Stimulated activated effector memory CD8-positive, alpha-beta T cell treated with anti-CD3 and anti-CD28 coated beads, Interleukin-12 subunit alpha, Interleukin-12 subunit beta, amount 100 ng/mL, for 72 hours (primary cell): ENCODE measurements at regions not wholly inside any gene's neighbourhood (a gene's known extent, or its start where the extent isn't known, plus 50 kb on each side); places are given as distances from the start of the nearest gene placed in this dataset.

ENCODE experiments used
- ATAC-seq: fragments of 150-1000 bp; cut with Tn5 transposase; 2 replicates; pipeline ENCODE4 v1.10.0; 2021
- DNase-seq, 2 donors: peaks; one replicate each; pipeline ENCODE4 v3.0.0; 2021 to 2022; ENCODE audit warnings: low spot score in 2 of 2
- H3K27ac Mint-ChIP-seq: one replicate; pipeline ENCODE4 v1.8.0; 2022; ENCODE audit warnings: mild to moderate bottlenecking, mixed read lengths
- H3K36me3 Mint-ChIP-seq: one replicate; pipeline ENCODE4 v1.8.0; 2022; ENCODE audit warnings: mild to moderate bottlenecking, mixed read lengths
- H3K4me1 Mint-ChIP-seq: one replicate; pipeline ENCODE4 v1.8.0; 2022; ENCODE audit warnings: mixed read lengths
- H3K4me3 Mint-ChIP-seq: one replicate; pipeline ENCODE4 v1.8.0; 2022; ENCODE audit warnings: mild to moderate bottlenecking, mixed read lengths
- H3K9me3 Mint-ChIP-seq: one replicate; pipeline ENCODE4 v1.8.0; 2022; ENCODE audit warnings: mixed read lengths

DNA sequence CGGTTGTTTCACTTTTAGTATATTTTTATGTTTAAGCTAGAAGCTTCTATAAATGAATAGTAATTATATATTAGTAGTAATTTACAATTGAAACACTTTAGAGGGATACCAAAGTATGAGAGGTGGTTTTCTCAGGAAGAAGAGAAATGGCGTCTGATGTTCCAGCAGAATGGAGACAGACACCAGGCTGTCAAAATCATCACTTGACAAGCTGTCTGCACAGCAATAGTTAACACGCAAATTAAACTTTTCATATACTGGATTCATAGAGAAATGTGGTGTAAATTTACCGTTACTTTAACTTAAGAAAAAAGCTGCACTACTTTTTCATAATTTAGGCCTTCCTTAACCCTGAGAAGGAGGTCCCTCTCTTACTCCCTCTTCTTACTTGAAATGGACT, 82.6 kb downstream of the FAM217A start:
- Mint-ChIP-seq H3K9me3 (no peaks in the 10 kb centered on the region), H3K27ac (no peak overlapping the region), H3K36me3 (no peaks in the 10 kb centered on the region), H3K4me1 (peaks cover 8% of the 10 kb centered on the region), H3K4me3 (no peak overlapping the region)
- ATAC-seq (no peak), DNase-seq (no peak)

DNA sequence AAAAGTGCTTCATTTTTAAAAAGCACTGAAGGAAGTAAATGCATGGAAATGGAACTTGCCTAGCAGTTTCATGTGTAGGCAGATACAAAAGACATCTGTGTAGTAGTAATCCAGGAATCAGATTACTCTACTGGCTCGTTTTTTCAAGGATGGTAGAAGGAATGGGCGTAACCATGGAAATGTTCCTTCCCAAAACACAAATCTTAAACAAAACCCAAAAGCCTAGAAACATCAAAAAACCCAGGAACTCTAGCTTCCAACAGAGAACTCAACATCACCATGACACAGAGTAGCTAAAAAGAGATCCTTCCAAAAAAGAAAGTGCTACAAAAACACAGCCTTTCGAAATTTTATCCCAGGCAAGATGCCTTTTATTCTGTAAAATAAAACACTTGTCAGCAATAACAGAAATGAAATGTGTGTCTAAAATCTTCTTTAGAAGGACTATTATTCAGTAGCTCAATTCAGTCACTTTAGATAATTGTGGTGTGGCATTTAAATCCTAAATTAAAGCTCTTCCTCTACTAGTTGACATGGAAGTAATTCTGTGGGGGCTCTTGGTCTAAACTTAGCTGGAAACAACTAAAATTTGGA, 81.7 kb downstream of the FAM217A start:
- no peak for DNase-seq
- Mint-ChIP-seq H3K4me3 (no peak overlapping the region), H3K27ac (no peak overlapping the region), H3K36me3 (no peaks in the 10 kb centered on the region), H3K9me3 (no peaks in the 10 kb centered on the region), H3K4me1 (peaks cover 6% of the 10 kb centered on the region)
- ATAC-seq = no peak

DNA sequence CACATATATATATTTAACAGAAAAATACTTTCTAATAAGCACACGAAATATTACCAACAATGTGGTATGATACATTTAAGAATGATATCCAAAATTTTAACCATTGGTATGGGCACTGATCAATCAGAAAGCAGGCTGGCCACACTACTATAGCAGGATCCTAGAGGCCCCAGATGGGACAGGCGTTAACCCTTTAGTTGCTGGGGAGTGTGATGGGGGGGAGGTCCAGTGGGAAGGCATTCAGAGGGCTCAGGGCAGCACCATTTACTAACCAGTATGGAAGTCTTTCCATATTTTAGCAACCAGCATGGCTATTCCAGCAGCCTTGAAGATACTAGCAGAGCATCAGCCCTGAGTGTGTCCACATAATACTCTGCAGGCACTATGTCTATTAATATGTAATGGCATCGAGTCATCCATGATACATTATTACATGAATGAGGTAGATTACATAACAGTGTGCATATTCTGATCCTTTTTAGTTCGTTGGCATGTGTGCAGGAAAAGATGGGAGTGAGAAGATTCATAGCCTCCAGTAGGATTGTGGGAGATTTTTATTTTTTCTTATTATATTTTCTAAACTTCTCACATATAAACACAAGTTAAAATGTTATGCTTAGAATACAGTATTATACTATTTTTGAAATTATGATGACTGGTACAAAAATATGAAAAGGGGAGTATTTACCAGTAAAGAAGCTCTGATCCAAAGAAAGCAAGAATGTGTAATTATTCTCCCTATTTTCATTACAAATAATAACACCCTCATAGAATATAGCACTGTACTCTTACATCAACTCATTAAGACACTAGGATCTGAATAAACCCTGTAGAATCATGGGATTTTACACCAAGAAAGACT, 78.9 kb downstream of the FAM217A start:
- peaks cover 6% of the 10 kb centered on the region for H3K36me3 Mint-ChIP-seq
- no peak for DNase-seq
- ATAC-seq = no peak
- H3K4me3 Mint-ChIP-seq = no peak overlapping the region
- H3K4me1 Mint-ChIP-seq = peaks cover 12% of the 10 kb centered on the region
- no peak overlapping the region for H3K27ac Mint-ChIP-seq
- no peaks in the 10 kb centered on the region for H3K9me3 Mint-ChIP-seq

DNA sequence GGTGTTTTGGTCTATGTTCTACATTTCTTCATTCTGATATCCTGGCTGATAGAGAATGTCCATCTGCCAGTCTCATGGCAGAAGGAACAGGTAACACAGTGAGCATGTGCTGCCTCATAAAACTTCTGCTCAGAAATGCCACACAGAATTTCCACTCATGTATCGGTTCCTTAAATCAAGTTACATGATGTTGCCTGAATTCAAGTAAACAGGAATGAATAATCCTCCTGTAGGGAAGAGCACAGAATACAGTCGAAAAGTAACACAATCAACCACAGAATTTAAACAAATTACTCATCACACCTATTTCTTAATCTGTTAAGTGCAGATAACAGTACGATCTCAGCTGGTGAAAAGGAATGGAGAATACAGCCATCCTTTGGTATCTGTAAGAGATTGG, 74.7 kb downstream of the FAM217A start:
- no peaks in the 10 kb centered on the region for H3K9me3 Mint-ChIP-seq
- no peak for DNase-seq
- no peak overlapping the region for H3K4me3 Mint-ChIP-seq
- peaks cover 6% of the 10 kb centered on the region for H3K4me1 Mint-ChIP-seq
- H3K27ac Mint-ChIP-seq = peak overlapping the region; percentile 54
- ATAC-seq = peak; percentile 54
- H3K36me3 Mint-ChIP-seq = peaks cover 6% of the 10 kb centered on the region

DNA sequence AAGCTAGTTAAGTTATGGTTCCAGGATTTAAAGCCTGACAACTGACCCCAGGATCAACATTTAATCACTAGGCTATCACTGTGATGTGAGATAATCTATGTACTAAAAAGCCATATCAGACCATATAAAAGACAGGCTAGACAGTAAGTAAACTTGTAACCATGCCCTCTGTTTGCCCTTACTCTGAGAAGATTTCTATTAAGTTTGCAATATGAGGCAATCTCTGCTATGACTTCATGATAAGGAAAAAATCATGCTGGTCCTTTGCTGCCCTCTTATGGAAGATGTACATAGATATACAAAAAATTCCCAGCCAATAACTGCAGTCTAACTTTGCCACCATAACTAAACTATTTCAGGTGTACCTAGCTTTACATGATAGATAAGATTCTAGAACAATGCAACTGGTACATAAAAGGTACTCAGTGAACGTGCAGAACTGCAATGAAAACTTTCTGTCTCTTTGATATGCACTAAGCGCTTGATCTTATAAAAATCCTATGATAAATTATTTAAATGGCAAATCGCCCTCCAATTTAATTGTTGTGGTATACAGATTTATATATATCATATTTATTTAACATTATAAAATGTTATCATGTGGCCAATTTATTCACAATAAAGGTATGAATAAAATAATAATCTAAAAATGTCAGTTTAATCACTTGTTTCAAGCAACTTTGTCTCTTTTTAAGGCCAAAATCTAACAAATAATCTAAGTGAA, 70.5 kb downstream of the FAM217A start:
- DNase-seq (no peak), ATAC-seq (peak; percentile 52)
- no peak overlapping the region for H3K27ac Mint-ChIP-seq
- no peak overlapping the region for H3K4me3 Mint-ChIP-seq
- H3K4me1 Mint-ChIP-seq = peaks cover 42% of the 10 kb centered on the region
- H3K36me3 Mint-ChIP-seq = peaks cover 13% of the 10 kb centered on the region
- no peaks in the 10 kb centered on the region for H3K9me3 Mint-ChIP-seq

DNA sequence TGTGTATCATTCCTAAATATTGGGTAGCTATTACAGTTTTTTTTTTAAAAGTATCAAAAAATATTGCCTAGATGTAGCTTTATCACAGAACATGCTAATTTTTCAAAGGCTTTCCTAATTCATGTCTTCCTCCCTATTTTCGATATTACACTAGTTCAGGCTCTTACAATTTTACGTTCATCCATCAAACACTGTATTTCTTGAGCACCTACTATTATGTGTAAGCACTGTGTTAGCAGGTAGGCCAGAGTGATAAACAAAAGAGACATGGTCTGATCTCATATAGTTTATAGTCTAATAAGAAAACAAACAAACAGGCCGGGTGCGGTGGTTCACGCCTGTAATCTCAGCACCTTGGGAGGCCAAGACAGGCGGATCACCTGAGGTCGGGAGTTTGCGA, 69.5 kb downstream of the FAM217A start:
- peak overlapping the region; percentile 38 for H3K27ac Mint-ChIP-seq
- ATAC-seq (no peak), DNase-seq (no peak)
- H3K4me1 Mint-ChIP-seq = peaks cover 36% of the 10 kb centered on the region
- H3K36me3 Mint-ChIP-seq = peaks cover 18% of the 10 kb centered on the region
- no peak overlapping the region for H3K4me3 Mint-ChIP-seq
- H3K9me3 Mint-ChIP-seq = no peaks in the 10 kb centered on the region

DNA sequence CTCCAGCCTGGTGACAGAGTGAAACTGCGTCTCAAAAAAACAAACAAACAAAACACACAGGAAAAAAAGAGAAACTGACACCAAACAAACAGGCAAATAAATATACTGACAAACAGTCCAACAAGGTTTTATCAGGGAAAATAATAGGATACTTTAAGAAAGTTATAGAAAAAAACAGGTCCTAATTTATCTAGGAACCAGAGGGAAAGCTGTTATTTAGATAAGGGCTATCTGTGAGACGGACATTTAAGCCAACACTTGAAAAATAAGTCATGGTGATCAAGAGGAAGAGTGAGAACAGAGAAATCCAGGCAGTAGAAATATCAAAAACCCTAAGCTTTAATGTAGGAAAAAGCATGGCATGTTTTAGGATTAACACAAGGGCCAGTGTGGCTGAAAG, 68.9 kb downstream of the FAM217A start:
- no peaks in the 10 kb centered on the region for H3K9me3 Mint-ChIP-seq
- no peak for DNase-seq
- no peak for ATAC-seq
- H3K4me1 Mint-ChIP-seq = peaks cover 40% of the 10 kb centered on the region
- no peak overlapping the region for H3K4me3 Mint-ChIP-seq
- H3K36me3 Mint-ChIP-seq = peaks cover 23% of the 10 kb centered on the region
- H3K27ac Mint-ChIP-seq = peak overlapping the region; percentile 38

DNA sequence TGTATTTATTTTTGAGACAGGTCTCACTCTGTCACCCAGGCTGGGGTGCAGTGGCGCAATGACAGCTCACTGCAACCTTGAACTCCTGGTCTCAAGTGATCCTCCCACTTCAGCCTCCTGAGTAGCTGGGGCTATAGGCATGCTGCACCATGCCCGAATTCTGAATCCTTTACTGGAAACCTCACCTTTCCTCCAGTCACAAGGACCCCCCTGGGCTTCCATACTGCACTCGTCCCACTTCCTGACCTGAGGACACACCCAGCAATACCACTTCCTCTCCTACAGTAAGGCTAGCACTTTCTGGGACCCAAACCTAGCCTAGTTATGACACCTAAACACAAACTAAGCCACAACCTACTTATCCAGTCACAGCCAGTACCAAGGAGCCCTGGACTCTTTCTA, 68.2 kb downstream of the FAM217A start:
- H3K4me3 Mint-ChIP-seq = peak overlapping the region; percentile 49
- peak; percentile 86 for ATAC-seq
- peaks cover 47% of the 10 kb centered on the region for H3K4me1 Mint-ChIP-seq

DNA sequence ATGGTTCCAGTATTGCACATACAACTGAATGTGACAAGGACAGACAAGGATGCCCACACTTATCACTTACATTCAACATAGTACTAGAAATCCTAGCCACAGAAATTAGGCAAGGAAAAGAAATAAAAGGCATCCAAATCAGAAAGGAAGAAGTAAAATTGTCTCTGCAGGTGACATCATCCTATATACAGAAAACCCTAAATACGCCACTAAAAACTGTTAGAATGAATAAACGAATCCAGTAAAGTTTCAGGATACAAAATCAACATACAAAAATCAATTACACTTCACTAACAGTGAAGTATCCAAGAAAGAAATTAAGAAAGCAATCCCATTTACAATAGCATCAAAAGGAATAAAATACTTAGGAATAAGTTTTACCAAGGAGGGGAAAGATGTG, 66.1 kb downstream of the FAM217A start:
- H3K36me3 Mint-ChIP-seq = peaks cover 31% of the 10 kb centered on the region
- ATAC-seq (no peak), DNase-seq (no peak)
- H3K9me3 Mint-ChIP-seq = no peaks in the 10 kb centered on the region
- no peak overlapping the region for H3K4me3 Mint-ChIP-seq
- peaks cover 62% of the 10 kb centered on the region for H3K4me1 Mint-ChIP-seq
- H3K27ac Mint-ChIP-seq = no peak overlapping the region

More for the DNA sequence above, 68.2 kb downstream of the FAM217A start:
- Mint-ChIP-seq H3K36me3 (peaks cover 23% of the 10 kb centered on the region), H3K9me3 (no peaks in the 10 kb centered on the region), H3K27ac (peak overlapping the region; percentile 75)
- DNase-seq = peak in 1 of 2 donors; percentile 56

DNA sequence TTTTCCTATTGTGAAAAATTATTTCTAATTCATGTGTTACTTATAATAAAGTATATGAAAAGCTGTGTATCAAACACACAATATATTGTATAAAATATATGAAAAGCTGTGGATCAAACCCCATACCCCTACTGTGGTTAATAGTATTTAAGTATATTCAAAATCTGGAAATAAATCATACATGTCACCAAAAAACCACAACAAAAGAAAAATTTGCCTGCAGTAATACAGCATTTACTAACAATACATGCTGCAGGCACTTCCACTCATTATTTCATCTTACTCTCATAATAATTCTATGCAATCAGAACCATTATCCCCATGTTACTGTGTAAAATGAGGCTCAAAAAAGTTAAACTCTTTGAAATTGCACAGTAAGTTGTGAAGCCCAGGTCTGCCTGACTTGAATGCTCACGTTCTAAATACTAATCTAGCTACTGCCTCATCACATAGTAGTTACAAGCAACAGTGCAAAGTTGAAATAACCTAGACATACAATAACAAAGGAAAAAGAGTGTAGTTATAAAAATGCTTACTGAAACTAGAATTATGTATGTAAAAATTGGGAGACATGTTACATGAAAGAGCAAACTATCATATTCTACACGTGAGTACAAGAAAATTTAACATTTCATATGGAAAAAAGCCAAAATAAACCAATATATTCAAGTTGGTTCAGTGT, 61.7 kb downstream of the FAM217A start:
- DNase-seq (no peak), ATAC-seq (no peak)
- H3K36me3 Mint-ChIP-seq = peaks cover 57% of the 10 kb centered on the region
- peaks cover 47% of the 10 kb centered on the region for H3K4me1 Mint-ChIP-seq
- peak overlapping the region; percentile 98 for H3K27ac Mint-ChIP-seq
- peak overlapping the region; percentile 91 for H3K4me3 Mint-ChIP-seq
- H3K9me3 Mint-ChIP-seq = no peaks in the 10 kb centered on the region

DNA sequence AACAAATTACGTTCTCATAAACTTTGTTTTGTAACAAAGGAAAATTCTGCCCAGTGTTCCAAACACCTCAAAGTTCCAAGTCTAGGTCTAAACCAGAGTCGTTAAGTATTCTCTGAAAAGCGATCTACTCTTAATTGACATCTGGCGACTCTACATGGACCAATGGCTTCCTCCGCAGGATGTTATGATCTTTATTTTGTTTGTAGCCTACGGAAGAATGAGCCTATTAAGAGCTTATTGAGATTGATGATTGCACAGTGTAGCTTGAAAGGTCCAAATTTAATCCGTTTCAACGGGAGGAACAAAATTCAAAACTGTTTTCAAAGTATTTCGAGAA, 61.1 kb downstream of the FAM217A start:
- ATAC-seq (peak; percentile 9), DNase-seq (no peak)
- no peaks in the 10 kb centered on the region for H3K9me3 Mint-ChIP-seq
- H3K27ac Mint-ChIP-seq = peak overlapping the region; percentile 98
- H3K4me3 Mint-ChIP-seq = peak overlapping the region; percentile 91
- H3K4me1 Mint-ChIP-seq = peaks cover 47% of the 10 kb centered on the region
- peaks cover 59% of the 10 kb centered on the region for H3K36me3 Mint-ChIP-seq

DNA sequence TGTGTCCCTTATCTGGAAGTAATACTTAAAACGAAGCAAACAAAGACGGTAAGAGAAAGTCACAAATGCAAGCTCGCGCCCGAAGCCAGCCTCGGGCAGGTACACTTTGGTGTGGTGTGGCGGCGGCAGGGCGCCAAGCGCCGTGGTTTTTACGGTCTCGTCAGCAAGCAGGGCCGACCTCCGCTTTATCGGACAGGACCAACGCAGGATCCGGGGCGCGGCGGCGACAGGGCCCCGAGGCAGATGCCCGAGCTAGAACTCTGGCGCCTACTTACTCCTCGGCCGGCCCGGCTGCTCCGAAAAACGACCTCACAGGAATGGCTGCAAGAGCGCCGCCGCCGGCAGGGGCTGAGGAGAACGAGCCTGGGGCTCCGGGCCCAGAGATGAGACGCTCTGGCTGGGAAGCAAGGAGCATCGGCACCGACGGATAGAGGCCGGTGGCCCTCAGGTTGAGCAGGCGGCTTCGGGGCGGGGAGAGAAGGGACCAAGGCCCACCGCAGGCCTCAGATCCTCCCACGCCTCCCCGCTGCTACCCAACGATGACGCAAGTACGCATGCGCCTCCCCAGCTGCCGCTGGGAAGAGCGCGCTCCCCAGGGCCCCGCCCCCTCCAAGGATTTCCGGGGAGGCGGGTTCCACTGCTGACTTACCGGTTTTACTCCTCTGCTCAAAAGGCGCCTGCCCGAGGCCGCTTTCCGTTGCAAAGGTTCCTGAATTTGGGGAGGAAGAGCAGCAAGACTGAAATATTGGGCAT, 60.6 kb downstream of the FAM217A start:
- H3K4me3 Mint-ChIP-seq = peak overlapping the region; percentile 91
- peaks cover 47% of the 10 kb centered on the region for H3K4me1 Mint-ChIP-seq
- no peaks in the 10 kb centered on the region for H3K9me3 Mint-ChIP-seq
- DNase-seq (peak; percentile 95 to 98), ATAC-seq (peak; percentile 83)
- H3K36me3 Mint-ChIP-seq = peaks cover 60% of the 10 kb centered on the region
- peak overlapping the region; percentile 98 for H3K27ac Mint-ChIP-seq
